Ishikawa (cell line): ENCODE measurements at regions not wholly inside any gene's neighbourhood (a gene's known extent, or its start where the extent isn't known, plus 50 kb on each side); places are given as distances from the start of the nearest gene placed in this dataset.

ENCODE experiments used
- CEBPB ChIP-seq: IDR thresholded peaks from 2 replicates; pipeline ENCODE4 v1.6.1; 2012
- CREB1 ChIP-seq: IDR thresholded peaks from 2 replicates; pipeline ENCODE4 v1.6.1; 2012; ENCODE audit warnings: low read depth
- EGR1 ChIP-seq: IDR thresholded peaks from 2 replicates; pipeline ENCODE4 v1.6.1; 2012
- EP300 ChIP-seq: IDR thresholded peaks from 2 replicates; pipeline ENCODE4 v1.6.1; 2012; ENCODE audit warnings: borderline replicate concordance
- FOXM1 ChIP-seq: IDR thresholded peaks from 2 replicates; pipeline ENCODE4 v1.6.1; 2012; ENCODE audit warnings: low read depth, borderline replicate concordance
- MAX ChIP-seq: IDR thresholded peaks from 2 replicates; pipeline ENCODE4 v1.6.1; 2012
- NFIC ChIP-seq: IDR thresholded peaks from 2 replicates; pipeline ENCODE4 v1.6.1; 2012
- RAD21 ChIP-seq: IDR thresholded peaks from 2 replicates; pipeline ENCODE4 v1.6.1; 2012; ENCODE audit warnings: low read depth
- REST ChIP-seq: IDR thresholded peaks from 2 replicates; pipeline ENCODE4 v1.6.1; 2012; ENCODE audit warnings: low read depth, mild to moderate bottlenecking
- TAF1 ChIP-seq: IDR thresholded peaks from 2 replicates; pipeline ENCODE4 v1.6.1; 2012; ENCODE audit warnings: low read depth, mild to moderate bottlenecking
- TCF12 ChIP-seq: IDR thresholded peaks from 2 replicates; pipeline ENCODE4 v1.6.1; 2012; ENCODE audit warnings: low read depth
- TEAD4 ChIP-seq: IDR thresholded peaks from 2 replicates; pipeline ENCODE4 v1.6.1; 2012
- USF1 ChIP-seq: IDR thresholded peaks from 2 replicates; pipeline ENCODE4 v1.6.1; 2012
- YY1 ChIP-seq: IDR thresholded peaks from 2 replicates; pipeline ENCODE4 v1.6.1; 2012; ENCODE audit warnings: low read depth
- ZBTB7A ChIP-seq: IDR thresholded peaks from 2 replicates; pipeline ENCODE4 v1.6.1; 2012; ENCODE audit warnings: low read depth

DNA sequence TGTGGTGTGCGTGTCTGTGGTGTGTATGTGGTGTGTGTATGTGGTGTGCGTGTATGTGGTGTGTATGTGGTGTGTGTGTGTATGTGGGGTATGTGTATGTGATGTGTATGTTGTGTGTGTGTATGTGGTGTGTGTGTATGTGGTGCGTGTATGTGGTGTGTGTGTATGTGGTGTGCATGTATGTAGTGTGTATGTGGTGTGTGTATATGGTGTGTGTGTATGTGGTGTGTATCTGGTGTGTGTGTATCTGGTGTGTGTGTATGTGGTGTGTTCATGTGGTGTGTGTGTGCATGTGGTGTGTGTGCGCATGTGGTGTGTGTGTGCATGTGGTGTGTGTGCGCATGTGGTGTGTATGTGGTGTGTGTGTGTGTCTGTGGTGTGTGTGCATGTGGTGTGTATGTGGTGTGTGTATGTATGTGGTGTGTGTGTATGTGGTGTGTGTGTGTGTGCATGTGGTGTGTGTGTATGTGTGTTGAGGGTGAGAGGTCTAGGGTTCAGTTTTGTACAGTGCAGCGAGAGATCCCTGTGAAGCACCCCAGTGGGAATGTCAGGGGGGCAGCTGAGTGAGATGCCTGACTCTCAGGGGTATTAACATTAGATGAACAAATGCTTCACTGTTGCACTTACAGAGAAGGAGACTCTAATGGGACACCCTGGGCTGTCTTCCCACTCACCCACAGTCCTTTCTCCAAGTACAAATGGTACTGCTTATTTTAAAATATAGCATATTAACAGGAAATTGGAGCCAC, 61.3 kb upstream of the MEDAG start:
- TF ChIP-seq EP300 (no peak), REST (no peak), EGR1 (no peak), TEAD4 (no peak), TCF12 (no peak)

DNA sequence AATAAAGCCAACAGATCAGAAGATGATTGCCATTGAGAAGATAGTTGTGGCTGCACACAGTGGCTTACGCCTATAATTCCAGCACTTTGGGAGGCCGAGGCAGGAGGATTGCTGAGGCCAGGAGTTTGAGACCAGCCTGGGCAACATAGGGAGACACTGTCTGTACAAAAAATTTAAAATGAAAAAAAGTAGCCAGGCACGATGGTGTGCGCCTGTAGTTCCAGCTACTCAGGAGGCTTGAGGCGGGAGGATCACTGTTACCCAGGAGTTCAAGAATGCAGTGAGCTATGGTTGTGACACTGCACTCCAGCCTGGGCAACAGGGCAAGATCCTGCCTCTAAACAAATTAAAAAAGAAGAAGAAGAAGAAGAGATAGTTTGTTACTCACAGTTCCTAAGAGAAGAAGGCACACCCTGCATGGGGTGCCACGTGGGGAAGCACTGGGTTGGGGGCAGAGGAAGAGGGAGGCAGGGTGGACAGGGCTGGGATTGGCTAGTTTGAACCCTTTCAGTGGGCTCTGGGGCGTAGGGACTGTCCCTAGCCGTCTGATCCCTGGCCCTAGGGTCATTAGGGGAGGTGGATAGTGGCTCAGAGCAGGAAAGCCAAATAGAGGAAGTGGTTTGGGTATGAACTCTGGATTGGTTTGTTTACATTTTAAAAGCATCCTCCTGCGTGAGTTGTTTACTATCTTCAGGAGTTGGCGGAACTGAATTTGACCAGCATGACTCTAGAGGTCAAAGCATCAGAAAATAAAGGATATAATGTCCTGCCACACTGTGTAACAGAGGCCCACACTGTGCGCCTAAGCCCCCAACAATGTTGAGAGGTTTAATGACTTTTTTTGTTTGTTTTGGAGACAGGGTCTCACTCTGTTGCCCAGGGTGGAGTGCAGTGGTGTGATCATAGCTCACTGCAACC, 60.5 kb upstream of the MEDAG start:
- TF ChIP-seq RAD21 (no peak), MAX (no peak), TAF1 (no peak), USF1 (no peak), TEAD4 (no peak), YY1 (no peak), EGR1 (no peak)

DNA sequence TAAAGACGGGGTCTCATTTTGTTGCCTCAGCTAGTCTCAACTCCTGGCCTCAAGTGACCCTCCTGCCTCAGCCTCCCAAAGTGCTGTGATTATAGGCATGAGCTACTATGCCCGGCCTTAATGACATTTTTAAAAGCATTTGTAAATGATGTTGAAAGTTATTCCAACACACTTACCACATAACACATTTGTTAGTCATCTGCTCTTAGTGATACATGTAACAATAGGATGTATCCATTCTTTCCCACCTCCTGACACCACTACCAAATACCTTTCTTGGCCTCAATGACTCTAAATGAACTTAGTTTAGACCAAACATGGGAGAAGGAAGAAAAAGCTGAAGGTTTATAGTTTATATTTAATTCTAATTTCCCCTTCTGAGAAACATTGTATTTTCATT, 59.8 kb upstream of the MEDAG start:
- TF ChIP-seq EGR1: no peak
- TF ChIP-seq RAD21: no peak
- no peak for TF ChIP-seq TCF12
- no peak for TF ChIP-seq TAF1
- TF ChIP-seq YY1: no peak

DNA sequence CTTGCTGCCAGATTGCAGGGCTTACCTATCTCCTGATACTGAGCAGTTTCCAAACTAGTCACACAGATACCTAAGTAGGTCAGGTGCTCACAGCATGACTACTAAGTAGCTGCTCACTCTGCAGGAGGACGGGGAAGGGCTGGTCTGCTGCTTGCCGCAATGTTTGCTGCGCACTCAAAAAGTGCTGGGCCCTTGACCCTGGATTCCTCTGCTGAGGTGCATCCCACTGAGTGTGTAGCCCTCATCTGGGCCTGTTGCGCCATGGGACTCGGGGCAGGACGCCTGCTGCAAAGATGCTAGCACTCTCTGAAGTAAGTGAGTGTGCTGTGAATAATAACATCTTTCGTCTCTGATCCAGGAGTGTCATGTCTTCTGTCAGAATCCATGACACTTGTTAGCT, 59.2 kb upstream of the MEDAG start:
- no peak for TF ChIP-seq CEBPB
- no peak for TF ChIP-seq NFIC
- TF ChIP-seq TEAD4: no peak
- TF ChIP-seq REST: no peak
- TF ChIP-seq MAX: no peak
- no peak for TF ChIP-seq USF1
- no peak for TF ChIP-seq EGR1
- TF ChIP-seq RAD21: no peak
- TF ChIP-seq YY1: no peak
- TF ChIP-seq TAF1: no peak
- TF ChIP-seq ZBTB7A: no peak
- TF ChIP-seq TCF12: no peak
- no peak for TF ChIP-seq CREB1

DNA sequence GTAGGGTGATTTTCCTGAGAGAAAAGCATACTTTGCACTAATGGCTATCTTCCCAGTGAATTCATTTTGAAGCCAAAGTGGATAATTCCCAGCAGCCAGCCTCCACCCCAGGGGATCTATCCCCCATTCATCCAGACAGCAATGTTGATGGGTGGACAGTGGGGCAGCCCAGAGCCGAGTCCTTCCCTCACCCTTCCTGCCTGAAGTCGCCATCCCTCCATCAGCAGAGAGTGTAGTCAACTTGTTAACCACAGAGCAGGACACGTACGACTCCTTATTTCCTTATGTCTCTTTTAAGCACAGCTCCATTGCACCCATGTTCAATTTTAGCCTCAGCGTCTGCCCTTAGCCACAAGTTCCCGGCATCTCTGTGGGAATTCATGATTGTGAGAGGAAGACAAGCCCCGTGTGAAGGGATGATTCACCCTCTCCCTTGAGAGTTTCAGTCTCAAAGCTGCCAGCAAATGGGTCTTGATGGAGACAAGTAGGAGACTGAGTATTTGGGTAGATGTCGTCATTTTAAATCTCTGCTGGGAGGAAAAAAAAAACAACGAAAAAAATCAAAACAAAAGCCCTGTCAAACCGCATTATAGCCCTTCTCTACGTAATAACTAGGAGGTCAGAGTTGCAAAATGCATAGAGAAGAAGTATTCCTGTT, 58.3 kb upstream of the MEDAG start:
- TF ChIP-seq RAD21: no peak
- TF ChIP-seq TCF12: no peak
- TF ChIP-seq CEBPB: no peak
- no peak for TF ChIP-seq TAF1
- TF ChIP-seq REST: no peak
- TF ChIP-seq FOXM1: no peak
- no peak for TF ChIP-seq YY1
- TF ChIP-seq CREB1: no peak
- no peak for TF ChIP-seq ZBTB7A
